Liver (tissue), 8 donors: ENCODE measurements at regions not wholly inside any gene's neighbourhood (a gene's known extent, or its start where the extent isn't known, plus 50 kb on each side); places are given as distances from the start of the nearest gene placed in this dataset.

Source experiments
- DNase-seq: peaks from one replicate; pipeline ENCODE4 v3.0.0-alpha.2; 2017; ENCODE audit warnings: low spot score
- H3K27ac ChIP-seq, 2 donors: one replicate each; pipeline ENCODE4 v1.7.0; 2013; ENCODE audit warnings: inconsistent platforms in 2 of 2, low read length in 2 of 2, control low read depth in 1 of 2, low read depth in 1 of 2, mild to moderate bottlenecking in 1 of 2
- H3K27me3 ChIP-seq, 4 donors: one replicate each; pipeline versions ENCODE4 v1.6.1 to v1.7.0; 2013; ENCODE audit warnings: low read length in 3 of 4, inconsistent platforms in 1 of 4, mild to moderate bottlenecking in 1 of 4, moderate library complexity in 1 of 4; ENCODE audit not compliant: control insufficient read depth in 4 of 4, insufficient read depth in 4 of 4
- H3K36me3 ChIP-seq, 4 donors: one replicate each; pipeline versions ENCODE4 v1.6.1 to v1.7.0; 2013; ENCODE audit warnings: low read length in 3 of 4, mild to moderate bottlenecking in 3 of 4, low read depth in 1 of 4, moderate library complexity in 1 of 4; ENCODE audit not compliant: control insufficient read depth in 4 of 4, insufficient read depth in 3 of 4
- H3K4me1 ChIP-seq, 4 donors: one replicate each; pipeline versions ENCODE4 v1.6.1 to v1.7.0; 2013; ENCODE audit warnings: low read length in 3 of 4, mild to moderate bottlenecking in 3 of 4, moderate library complexity in 1 of 4; ENCODE audit not compliant: control insufficient read depth in 4 of 4, insufficient read depth in 4 of 4
- H3K4me3 ChIP-seq, 3 donors: one replicate each; pipeline versions ENCODE4 v1.6.1 to v1.7.0; 2013; ENCODE audit warnings: low read length in 3 of 3, control low read depth in 1 of 3, low read depth in 1 of 3, mild to moderate bottlenecking in 1 of 3
- H3K9ac ChIP-seq, 2 donors: one replicate each; pipeline ENCODE4 v1.7.0; 2013; ENCODE audit warnings: low read length in 2 of 2, mild to moderate bottlenecking in 2 of 2, moderate library complexity in 2 of 2, control low read depth in 1 of 2, low read depth in 1 of 2
- H3K9me3 ChIP-seq, 4 donors: one replicate each; pipeline versions ENCODE4 v1.6.1 to v1.7.0; 2013; ENCODE audit warnings: low read length in 3 of 4; ENCODE audit not compliant: control insufficient read depth in 4 of 4
- EGR1 ChIP-seq, 2 donors: IDR thresholded peaks; 2 replicates each; pipeline ENCODE4 v1.6.1; 2016 to 2018; ENCODE audit warnings: antibody characterized with exemption in 2 of 2, low read depth in 2 of 2
- FOXA1 ChIP-seq: IDR thresholded peaks from 2 replicates; pipeline ENCODE4 v1.6.1; 2016; ENCODE audit warnings: antibody characterized with exemption
- FOXA2 ChIP-seq: IDR thresholded peaks from 2 replicates; pipeline ENCODE4 v1.6.1; 2016; ENCODE audit warnings: antibody characterized with exemption
- GABPA ChIP-seq, 2 donors: IDR thresholded peaks in 1 of 2; conservative IDR thresholded peaks in 1 of 2; 2 replicates each; pipeline ENCODE4 v1.6.1; 2016; ENCODE audit warnings: antibody characterized with exemption in 2 of 2, mild to moderate bottlenecking in 1 of 2, moderate library complexity in 1 of 2
- HNF4A ChIP-seq, 2 donors: conservative IDR thresholded peaks; 2 replicates each; pipeline ENCODE4 v1.6.1; 2016; ENCODE audit warnings: antibody characterized with exemption in 2 of 2, mild to moderate bottlenecking in 2 of 2
- HNF4G ChIP-seq: IDR thresholded peaks from 2 replicates; pipeline ENCODE4 v1.6.1; 2016; ENCODE audit warnings: antibody characterized with exemption
- JUND ChIP-seq, 2 donors: IDR thresholded peaks; 2 replicates each; pipeline ENCODE4 v1.6.1; 2016; ENCODE audit warnings: antibody characterized with exemption in 2 of 2
- NR2F2 ChIP-seq: IDR thresholded peaks from 2 replicates; pipeline ENCODE4 v1.6.1; 2016; ENCODE audit warnings: antibody characterized with exemption
- RAD21 ChIP-seq, 2 donors: IDR thresholded peaks; 2 replicates each; pipeline ENCODE4 v1.6.1; 2016; ENCODE audit warnings: antibody characterized with exemption in 2 of 2, mild to moderate bottlenecking in 2 of 2
- RXRA ChIP-seq, 2 donors: IDR thresholded peaks; 2 replicates each; pipeline ENCODE4 v1.6.1; 2017 to 2018; ENCODE audit warnings: antibody characterized with exemption in 2 of 2, mild to moderate bottlenecking in 1 of 2
- SP1 ChIP-seq: IDR thresholded peaks from 2 replicates; pipeline ENCODE4 v1.6.1; 2018; ENCODE audit warnings: antibody characterized with exemption, mild to moderate bottlenecking
- WGBS: extraction: QIAGEN DNeasy Blood & Tissue Kit; methylation state at CpG from one replicate; pipeline ENCODE4 v1.1.7; 2013; 5-methylcytosine and 5-hydroxymethylcytosine counted together
- TF ChIP-seq, protein P1 (sequence below): IDR thresholded peaks from 2 replicates; pipeline ENCODE4 v1.6.1; 2016; ENCODE audit warnings: antibody characterized with exemption, mild to moderate bottlenecking
- TF ChIP-seq, protein P2 (sequence below): IDR thresholded peaks from 2 replicates; pipeline ENCODE4 v1.6.1; 2016; ENCODE audit warnings: antibody characterized with exemption
- TF ChIP-seq, protein P3 (sequence below): fragments of 150-350 bp; IDR thresholded peaks from 2 replicates; pipeline ENCODE4 v1.5.1; 2017; ENCODE audit warnings: improper control_type of control experiment, low read depth, low read length; ENCODE audit not compliant: missing input control
- TF ChIP-seq, protein P4 (sequence below): IDR thresholded peaks from 2 replicates; pipeline ENCODE4 v1.6.1; 2016; ENCODE audit warnings: antibody characterized with exemption
- donor health status: healthy.
- donor health status: healthy.
- donor health status: healthy.
- donor health status: healthy.
- donor health status: healthy.

DNA sequence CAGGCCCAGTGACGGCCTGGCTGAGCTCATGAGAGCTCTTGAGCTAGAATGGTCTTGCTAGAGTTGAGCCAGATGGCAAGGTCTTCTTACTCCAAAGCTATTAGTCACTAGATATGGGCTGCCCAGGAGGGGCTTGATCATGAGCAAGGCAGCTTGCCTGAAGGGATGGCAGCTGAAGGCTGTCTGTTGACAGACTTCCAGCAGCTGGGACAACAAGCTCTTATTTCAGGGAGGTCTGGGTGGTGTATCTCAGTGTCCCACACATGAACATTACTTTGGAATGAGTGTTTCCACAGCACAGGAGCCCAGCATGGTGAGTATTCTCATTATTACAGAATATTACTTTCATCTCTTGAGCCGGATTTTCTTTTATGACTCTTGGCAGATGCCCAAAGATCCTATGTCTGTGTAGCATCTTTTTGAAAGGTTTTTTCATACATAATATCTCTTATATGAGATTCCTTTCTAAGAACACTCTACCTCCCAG is 414.1 kb downstream of the ARHGEF28 start:
- DNase-seq: no peak
- Histone ChIP-seq H3K36me3 (no peaks in the 10 kb centered on the region), H3K9ac (no peak overlapping the region), H3K27ac (no peak overlapping the region), H3K4me1 (no peaks in the 10 kb centered on the region), H3K27me3 (no peaks in the 10 kb centered on the region), H3K4me3 (no peak overlapping the region), H3K9me3 (no peaks in the 10 kb centered on the region)
- no peak for TF ChIP-seq SP1
- TF ChIP-seq, protein P1, sequence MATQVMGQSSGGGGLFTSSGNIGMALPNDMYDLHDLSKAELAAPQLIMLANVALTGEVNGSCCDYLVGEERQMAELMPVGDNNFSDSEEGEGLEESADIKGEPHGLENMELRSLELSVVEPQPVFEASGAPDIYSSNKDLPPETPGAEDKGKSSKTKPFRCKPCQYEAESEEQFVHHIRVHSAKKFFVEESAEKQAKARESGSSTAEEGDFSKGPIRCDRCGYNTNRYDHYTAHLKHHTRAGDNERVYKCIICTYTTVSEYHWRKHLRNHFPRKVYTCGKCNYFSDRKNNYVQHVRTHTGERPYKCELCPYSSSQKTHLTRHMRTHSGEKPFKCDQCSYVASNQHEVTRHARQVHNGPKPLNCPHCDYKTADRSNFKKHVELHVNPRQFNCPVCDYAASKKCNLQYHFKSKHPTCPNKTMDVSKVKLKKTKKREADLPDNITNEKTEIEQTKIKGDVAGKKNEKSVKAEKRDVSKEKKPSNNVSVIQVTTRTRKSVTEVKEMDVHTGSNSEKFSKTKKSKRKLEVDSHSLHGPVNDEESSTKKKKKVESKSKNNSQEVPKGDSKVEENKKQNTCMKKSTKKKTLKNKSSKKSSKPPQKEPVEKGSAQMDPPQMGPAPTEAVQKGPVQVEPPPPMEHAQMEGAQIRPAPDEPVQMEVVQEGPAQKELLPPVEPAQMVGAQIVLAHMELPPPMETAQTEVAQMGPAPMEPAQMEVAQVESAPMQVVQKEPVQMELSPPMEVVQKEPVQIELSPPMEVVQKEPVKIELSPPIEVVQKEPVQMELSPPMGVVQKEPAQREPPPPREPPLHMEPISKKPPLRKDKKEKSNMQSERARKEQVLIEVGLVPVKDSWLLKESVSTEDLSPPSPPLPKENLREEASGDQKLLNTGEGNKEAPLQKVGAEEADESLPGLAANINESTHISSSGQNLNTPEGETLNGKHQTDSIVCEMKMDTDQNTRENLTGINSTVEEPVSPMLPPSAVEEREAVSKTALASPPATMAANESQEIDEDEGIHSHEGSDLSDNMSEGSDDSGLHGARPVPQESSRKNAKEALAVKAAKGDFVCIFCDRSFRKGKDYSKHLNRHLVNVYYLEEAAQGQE: no peak
- WGBS: 89% methylated on average over 2 of the region's 2 CpGs

DNA sequence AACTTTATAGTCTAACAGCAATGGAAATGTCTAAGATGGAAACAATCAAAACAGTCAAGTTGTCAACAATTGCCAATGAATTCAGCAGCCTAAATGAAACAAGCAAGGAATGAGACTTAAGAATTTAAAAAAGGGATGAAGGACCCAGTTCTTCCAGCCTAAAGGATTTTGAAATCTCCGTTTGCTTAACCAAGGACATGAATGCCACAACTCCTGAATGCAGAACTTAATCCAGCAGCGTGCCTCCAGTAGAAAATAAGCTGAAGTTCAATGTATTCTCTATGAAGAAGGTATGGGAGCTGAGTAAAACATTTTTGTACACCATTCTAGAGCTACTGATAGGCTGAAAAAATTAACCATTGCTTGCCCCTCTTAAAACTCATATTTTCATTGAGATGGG is 411.3 kb downstream of the ARHGEF28 start:
- 90% methylated on average over 2 of the region's 2 CpGs for WGBS
- Histone ChIP-seq H3K9me3 (no peaks in the 10 kb centered on the region), H3K4me3 (no peak overlapping the region), H3K4me1 (no peaks in the 10 kb centered on the region), H3K36me3 (no peaks in the 10 kb centered on the region), H3K27me3 (no peaks in the 10 kb centered on the region), H3K9ac (no peak overlapping the region), H3K27ac (no peak overlapping the region)
- TF ChIP-seq HNF4A (conservative IDR thresholded peaks at IDR 0.05) (no peak), FOXA2 (no peak), RXRA (IDR thresholded peaks at IDR 0.05) (no peak), EGR1 (IDR thresholded peaks at IDR 0.05; ENCODE audit: low read depth in 2 of 2) (no peak), JUND (IDR thresholded peaks at IDR 0.05) (no peak), HNF4G (no peak), RAD21 (IDR thresholded peaks at IDR 0.05) (no peak), GABPA (IDR thresholded peaks at IDR 0.05 in 1 of 2, conservative IDR thresholded peaks at IDR 0.05 in 1 of 2) (no peak), NR2F2 (no peak), FOXA1 (no peak)
- TF ChIP-seq, protein P2, sequence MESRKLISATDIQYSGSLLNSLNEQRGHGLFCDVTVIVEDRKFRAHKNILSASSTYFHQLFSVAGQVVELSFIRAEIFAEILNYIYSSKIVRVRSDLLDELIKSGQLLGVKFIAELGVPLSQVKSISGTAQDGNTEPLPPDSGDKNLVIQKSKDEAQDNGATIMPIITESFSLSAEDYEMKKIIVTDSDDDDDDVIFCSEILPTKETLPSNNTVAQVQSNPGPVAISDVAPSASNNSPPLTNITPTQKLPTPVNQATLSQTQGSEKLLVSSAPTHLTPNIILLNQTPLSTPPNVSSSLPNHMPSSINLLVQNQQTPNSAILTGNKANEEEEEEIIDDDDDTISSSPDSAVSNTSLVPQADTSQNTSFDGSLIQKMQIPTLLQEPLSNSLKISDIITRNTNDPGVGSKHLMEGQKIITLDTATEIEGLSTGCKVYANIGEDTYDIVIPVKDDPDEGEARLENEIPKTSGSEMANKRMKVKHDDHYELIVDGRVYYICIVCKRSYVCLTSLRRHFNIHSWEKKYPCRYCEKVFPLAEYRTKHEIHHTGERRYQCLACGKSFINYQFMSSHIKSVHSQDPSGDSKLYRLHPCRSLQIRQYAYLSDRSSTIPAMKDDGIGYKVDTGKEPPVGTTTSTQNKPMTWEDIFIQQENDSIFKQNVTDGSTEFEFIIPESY: no peak
- TF ChIP-seq, protein P3, sequence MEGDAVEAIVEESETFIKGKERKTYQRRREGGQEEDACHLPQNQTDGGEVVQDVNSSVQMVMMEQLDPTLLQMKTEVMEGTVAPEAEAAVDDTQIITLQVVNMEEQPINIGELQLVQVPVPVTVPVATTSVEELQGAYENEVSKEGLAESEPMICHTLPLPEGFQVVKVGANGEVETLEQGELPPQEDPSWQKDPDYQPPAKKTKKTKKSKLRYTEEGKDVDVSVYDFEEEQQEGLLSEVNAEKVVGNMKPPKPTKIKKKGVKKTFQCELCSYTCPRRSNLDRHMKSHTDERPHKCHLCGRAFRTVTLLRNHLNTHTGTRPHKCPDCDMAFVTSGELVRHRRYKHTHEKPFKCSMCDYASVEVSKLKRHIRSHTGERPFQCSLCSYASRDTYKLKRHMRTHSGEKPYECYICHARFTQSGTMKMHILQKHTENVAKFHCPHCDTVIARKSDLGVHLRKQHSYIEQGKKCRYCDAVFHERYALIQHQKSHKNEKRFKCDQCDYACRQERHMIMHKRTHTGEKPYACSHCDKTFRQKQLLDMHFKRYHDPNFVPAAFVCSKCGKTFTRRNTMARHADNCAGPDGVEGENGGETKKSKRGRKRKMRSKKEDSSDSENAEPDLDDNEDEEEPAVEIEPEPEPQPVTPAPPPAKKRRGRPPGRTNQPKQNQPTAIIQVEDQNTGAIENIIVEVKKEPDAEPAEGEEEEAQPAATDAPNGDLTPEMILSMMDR: no peak
- TF ChIP-seq, protein P4, sequence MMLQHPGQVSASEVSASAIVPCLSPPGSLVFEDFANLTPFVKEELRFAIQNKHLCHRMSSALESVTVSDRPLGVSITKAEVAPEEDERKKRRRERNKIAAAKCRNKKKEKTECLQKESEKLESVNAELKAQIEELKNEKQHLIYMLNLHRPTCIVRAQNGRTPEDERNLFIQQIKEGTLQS: no peak
- DNase-seq: no peak
